NCI-H2029 (cell line): ENCODE measurements at regions not wholly inside any gene's neighbourhood (a gene's known extent, or its start where the extent isn't known, plus 50 kb on each side); places are given as distances from the start of the nearest gene placed in this dataset.
"Not testable (repeated sequence)": the region's sequence is repeated elsewhere in the genome, so short reads cannot be mapped to it uniquely, and the experiment has no call there.

Source experiments
- DNase-seq: peaks from one replicate; lab custom pipeline; 2025; lab: John Stamatoyannopoulos, UW

DNA sequence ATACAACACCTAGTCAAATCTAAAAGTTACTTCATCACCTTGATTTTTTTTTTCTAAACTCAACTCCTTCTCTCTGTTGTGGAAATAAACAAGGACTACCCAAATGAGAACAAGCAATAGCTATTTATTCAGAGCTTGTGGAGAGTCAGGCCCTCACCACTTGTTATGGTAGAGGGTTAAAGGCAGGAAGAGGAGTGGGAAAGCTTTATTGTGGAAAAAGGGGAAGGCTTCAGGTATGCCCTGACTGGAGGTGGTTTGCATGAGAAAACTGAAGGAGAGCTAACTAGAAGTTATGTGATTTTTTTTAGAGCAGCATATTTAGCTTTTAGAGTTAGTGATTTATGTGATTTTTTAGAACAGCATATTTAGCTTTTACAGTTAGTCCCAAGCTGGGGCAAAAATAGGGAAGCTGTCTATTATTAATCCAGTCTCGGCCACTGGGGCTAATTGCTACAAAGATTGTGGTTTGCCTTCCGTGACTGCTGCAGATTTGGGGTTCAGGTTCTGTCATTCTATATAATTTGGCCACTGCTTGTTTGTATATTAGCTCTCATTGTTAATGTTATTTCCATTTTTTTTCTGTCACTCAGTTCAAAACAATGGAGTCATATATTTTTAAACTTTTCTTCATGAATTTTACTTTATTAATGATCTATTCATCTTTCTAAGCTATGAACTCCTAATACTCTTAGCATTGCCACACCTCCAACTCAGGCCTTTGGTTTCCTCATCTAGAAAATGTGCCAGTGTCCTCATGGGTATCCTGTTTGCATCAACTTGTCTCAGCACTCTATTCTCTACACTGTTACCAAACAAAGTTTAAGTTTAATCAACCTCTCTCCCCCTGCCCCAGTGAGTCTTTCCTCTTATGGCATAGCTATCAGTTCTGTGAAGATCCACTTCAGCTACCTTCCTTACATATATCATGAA is 713.0 kb downstream of the BRINP3 start:
- DNase-seq, result no peak

DNA sequence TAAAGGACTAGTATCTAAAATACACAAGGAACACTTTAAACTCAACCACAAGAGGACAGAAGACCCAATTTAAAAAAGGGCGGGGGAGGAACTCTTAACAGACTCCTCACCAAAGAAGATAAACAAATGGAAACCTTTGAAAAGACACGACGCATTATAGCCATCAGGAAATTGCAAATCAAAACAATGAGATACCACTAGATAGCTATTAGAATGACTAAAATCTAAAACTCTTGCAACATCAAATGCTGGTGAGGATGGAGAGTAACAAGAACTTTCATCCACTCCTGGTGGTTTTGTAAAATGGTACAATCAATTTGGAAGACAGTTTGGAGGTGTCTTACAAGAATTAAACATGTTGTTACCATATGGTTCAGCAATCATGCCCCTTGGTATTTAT is 708.2 kb downstream of the BRINP3 start:
- no peak for DNase-seq

DNA sequence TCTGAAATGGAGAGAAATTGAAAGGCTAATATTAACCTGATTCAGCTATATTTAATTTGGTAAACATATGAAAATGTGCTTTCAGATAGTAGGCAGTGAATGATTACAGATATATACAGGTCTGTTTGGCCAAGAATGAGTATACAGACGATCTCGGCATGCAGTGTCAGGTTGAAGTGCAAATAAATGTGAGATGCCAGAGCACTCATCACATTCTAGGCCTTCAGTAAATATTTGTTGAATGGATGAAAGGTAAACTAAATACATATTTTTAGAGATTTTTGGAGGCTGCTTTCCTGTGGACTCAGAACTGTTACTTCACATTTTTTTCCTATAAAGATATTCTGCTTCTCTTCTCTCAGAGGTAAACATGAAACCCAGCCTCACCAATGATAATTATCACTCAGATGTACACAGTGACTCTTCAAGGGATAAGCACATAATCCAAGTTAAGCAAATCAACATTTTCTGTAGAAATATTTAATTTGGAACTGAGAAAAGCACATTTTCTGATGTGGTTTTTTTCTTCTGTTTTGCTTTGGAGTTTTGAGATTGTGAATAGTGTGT is 702.9 kb downstream of the BRINP3 start:
- DNase-seq, result no peak

DNA sequence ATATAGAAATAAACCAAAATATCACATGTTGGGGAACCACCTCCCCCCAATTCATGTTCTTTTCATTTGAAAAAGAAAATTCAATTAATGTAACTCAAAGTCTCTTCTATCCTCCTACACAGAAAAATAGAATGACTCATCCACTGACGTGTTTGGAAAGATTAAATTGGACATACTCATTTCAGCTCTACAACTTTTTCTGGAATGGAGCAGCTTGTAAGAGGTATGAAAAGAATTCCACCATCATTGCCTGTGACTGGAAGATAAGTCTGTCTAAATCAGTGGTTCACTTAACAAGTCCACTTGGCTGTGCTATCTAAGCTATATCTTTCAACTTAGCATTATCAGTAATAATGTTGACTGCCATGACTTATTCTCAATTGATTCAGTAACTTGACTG is 702.3 kb downstream of the BRINP3 start:
- no peak for DNase-seq

GRCh38 chr1:189779034-189779433 is 698.6 kb downstream of the BRINP3 start:
- DNase-seq, result no peak

- no peak for DNase-seq
Measured at GRCh38 chr1:189782295-189782694, 695.4 kb downstream of the BRINP3 start.

DNA sequence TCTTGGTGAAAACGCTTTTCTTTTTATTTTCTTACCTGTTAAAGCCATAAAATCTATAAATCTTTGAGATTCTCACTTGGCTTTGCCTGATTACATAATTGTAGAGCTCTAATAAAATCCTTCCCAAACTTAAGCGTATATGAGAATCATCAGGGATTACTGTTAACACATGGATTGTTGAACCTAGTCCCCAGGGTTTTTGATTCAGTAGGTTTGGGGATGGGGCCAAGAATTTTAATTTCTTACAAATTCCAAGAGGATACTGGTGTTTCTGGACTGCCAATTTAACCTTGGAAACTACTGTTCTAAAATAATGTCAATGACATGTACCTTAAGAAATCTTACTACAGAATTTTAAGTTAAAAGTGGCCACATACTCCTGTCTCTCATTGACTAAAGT is 694.2 kb downstream of the BRINP3 start:
- DNase-seq, result no peak

GRCh38 chr1:189786761-189787160 is 690.9 kb downstream of the BRINP3 start:
- DNase-seq, result no peak

DNA sequence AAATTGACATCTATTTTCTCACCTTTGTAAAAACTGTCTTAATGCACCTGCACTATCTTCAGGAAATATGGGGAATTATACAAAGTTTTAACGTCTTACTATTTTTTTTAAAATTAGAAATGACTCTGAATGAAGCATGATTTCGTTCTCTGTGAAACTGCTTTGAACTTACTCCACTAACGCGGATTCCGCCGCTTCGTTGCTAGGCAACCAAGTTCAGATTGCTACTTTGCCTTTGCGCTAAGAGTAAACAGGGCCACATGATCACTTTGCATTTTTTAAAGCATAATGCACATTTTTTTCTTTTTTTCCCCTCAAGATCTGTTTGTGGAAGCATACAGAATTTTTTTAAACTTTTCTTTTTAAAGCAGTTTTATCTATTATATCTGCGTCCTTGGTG is 690.5 kb downstream of the BRINP3 start:
- no peak for DNase-seq

DNA sequence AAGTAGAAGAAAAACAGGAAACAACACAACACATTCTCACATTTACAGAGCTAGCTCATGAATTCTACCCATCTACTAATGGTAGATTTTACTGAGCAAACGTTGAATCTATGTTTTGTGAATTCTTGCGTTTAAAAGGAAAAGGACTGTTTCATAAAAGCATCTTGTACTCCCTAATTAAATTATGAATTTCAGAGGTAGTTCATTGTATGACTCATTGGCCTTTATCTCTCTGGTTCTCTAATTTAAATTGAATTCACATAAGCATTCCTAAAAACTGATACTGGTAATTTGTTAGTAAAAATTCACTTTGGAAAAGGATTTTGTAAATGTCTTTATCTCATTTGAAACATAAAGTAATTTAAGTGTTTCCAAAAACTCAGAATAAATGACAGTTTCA is 687.3 kb downstream of the BRINP3 start:
- no peak for DNase-seq

DNA sequence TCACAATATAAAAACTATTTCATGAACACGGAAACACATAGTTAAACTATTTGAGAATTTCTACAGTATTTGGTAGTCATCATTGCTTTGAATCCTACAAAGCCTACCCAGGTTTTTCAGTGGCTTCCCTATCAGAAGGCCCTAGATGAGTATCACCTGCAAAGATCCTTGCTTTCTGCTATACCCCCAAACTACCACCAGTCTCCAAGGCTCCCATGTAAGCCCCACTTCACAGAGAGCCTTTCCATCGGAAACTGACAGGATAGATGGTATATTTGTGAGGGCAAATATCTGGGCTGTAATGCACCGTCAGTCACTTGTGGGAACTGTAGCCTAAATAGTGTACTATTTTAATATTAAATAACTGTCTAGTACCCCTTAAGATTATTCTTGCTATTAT is 674.3 kb downstream of the BRINP3 start:
- DNase-seq, result no peak

- no peak for DNase-seq
Measured at GRCh38 chr1:189804352-189804751, 673.3 kb downstream of the BRINP3 start.

GRCh38 chr1:189805735-189806134 is 671.9 kb downstream of the BRINP3 start:
- DNase-seq, result no peak

GRCh38 chr1:189810639-189811038 is 667.0 kb downstream of the BRINP3 start:
- DNase-seq, result not testable (repeated sequence)

DNA sequence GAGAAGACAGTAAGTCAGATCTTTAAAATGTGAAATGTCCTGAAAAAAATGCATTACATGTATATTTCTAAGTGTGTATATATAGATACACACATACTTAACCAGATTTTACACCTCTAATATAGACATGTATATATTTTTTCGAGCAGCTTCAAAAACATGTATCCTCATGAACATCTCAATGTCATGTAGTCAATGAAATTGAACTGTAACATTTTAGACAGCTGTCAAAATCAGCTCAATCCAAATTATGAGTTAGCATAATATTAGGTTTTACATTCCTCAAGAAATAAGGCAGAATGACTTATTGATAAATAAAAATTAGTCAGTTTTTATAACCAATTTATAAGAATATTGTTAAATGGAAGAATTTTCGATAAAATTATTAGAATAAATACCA is 665.7 kb downstream of the BRINP3 start:
- no peak for DNase-seq

DNA sequence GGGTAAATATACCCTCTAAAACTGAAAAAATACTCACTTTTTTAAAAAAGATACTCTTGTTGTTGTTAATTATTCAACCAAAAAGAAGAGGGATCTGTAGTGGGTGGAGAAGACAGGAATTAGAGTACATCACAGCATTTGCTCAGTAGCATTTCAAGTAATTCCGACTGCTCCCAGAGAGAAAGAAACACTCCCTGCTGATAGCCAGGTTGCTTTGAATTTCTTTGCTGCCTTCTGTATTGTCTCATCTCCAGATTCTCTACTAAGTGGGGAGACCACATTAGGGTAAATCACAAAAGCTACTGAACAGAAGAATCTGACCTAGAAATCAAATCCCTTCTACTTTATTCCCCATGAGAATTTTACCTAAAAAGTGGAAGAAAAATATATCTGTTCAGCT is 661.1 kb downstream of the BRINP3 start:
- DNase-seq, result no peak

- DNase-seq, result no peak
Measured at GRCh38 chr1:189819751-189820150, 657.9 kb downstream of the BRINP3 start.

GRCh38 chr1:189821833-189822232 is 655.8 kb downstream of the BRINP3 start:
- no peak for DNase-seq

- no peak for DNase-seq
Measured at GRCh38 chr1:189834813-189835212, 642.9 kb downstream of the BRINP3 start.

DNA sequence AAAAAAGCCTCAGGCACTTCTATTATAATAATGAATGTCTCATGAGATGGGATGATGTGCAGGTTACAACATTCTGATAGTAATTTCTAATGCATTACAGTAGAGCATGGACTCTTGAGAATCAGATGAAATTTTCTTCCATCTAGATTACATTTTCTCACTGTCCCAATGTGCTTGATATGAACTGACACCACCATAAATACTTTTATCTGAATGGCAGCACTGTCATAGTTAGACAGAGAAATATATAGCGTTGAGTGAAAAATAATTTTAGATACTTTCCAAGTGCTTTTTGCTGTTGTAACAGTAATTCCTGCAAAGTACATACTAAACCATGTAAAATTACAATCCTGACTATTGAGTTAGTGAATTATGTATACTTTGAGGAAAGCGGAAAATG is 630.1 kb downstream of the BRINP3 start:
- no peak for DNase-seq

DNA sequence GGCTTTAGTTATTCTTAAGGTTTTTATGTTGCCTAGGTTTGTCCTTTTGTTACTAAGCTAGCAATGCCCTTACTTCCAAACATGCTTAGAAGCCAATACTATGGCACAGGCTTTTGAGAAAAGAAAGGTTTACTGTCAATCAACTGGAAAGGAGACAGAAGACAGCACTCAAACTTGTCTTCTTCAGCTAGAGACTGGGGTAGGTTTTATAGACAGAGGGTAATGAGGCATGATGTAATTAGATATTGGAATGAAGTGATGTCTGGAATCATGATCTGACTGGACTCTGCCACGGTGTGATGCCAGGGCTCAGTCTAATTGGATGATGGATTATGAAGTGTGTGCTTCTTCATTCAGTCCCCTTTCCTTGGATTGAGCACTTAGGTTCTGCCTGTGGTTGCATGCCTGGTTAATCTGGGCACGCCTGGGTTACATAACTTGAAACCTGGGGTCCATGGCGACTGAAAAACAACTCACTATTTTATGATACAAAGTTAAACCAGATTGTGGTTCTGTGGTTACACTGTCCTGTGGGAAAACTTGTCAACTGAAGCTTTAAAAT is 625.8 kb downstream of the BRINP3 start:
- no peak for DNase-seq

DNA sequence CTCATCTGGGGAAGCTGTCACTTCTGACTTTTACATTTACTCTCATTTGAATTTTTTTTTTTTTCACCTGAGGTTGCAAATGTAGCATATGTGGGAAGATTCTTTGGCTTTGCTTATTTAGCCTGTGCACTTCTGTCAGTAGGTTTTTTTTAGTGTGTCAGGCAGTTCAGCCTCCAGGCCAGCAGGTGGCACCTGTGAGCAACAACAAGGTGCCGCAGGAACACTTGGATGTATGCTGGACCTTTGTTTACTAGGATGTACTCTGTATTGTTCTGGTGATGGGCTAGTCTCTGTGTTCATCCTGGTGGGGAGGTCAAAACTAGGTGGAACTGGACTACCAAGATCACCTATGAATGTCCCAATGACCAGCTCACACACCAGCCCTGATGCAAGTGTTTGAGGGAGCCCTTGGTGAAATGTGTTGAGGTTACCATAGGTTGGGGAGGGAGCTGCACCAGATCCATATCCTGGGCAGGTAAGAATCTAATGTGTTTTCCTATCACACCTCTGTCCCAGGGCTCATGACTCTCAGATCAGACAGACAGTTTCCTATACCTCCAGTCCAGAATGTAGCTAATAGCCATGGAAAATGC is 618.2 kb downstream of the BRINP3 start:
- no peak for DNase-seq

GRCh38 chr1:189866606-189867005 is 611.1 kb downstream of the BRINP3 start:
- DNase-seq, result no peak
